Caco-2 (cell line): ENCODE measurements at regions not wholly inside any gene's neighbourhood (a gene's known extent, or its start where the extent isn't known, plus 50 kb on each side); places are given as distances from the start of the nearest gene placed in this dataset.

Experiments
- BruUV-seq: library from RNA; stranded (reverse); fragments of 400-500 nt; replicated peaks from 2 replicates; lab custom pipeline; 2021; lab: Mats Ljungman, UMichigan
- CTCF ChIA-PET: fragments of 300-600 bp; sonication (Branson Sonifier 250); formaldehyde crosslinking; loops from one replicate; lab custom pipeline; 2022; ENCODE audit warnings: antibody characterized with exemption; lab: Charles Lee
- POLR2A ChIA-PET: fragments of 300-600 bp; sonication (Branson Sonifier 250); formaldehyde crosslinking; loops from one replicate; lab custom pipeline; 2022; ENCODE audit warnings: antibody characterized with exemption; lab: Charles Lee
- DNase-seq, 2 experiments: peaks; one replicate each; pipeline versions ENCODE4 v3.0.0 to v3.0.0-alpha.2; 2020 to 2022
- H3K27me3 ChIP-seq: replicated peaks from 2 replicates; pipeline ENCODE4 v1.6.0; 2011; ENCODE audit warnings: low read length; ENCODE audit not compliant: control insufficient read depth, insufficient read depth
- H3K36me3 ChIP-seq: 2 replicates; pipeline ENCODE4 v1.5.1; 2011; ENCODE audit warnings: low read length; ENCODE audit not compliant: control insufficient read depth, insufficient read depth
- H3K4me1 ChIP-seq: fragments of 250-450 bp; sonication (Bioruptor Pico); 2 replicates; pipeline ENCODE4 v1.5.1; 2020; ENCODE audit warnings: mild to moderate bottlenecking
- H3K4me3 ChIP-seq: 2 replicates; pipeline ENCODE4 v1.5.1; 2011; ENCODE audit warnings: low read depth, mild to moderate bottlenecking, control low read depth, low read length
- H3K9me3 ChIP-seq: fragments of 250-450 bp; sonication (Bioruptor Pico); 2 replicates; pipeline ENCODE4 v1.5.1; 2020; ENCODE audit warnings: mild to moderate bottlenecking, moderate library complexity
- H3K27ac Mint-ChIP-seq: one replicate; pipeline ENCODE4 v1.8.0; 2022; ENCODE audit warnings: mixed read lengths; ENCODE audit not compliant: unreplicated experiment
- H3K27me3 Mint-ChIP-seq: one replicate; pipeline ENCODE4 v1.8.0; 2022; ENCODE audit warnings: mixed read lengths; ENCODE audit not compliant: insufficient read depth, unreplicated experiment
- H3K36me3 Mint-ChIP-seq: one replicate; pipeline ENCODE4 v1.8.0; 2022; ENCODE audit warnings: mild to moderate bottlenecking, mixed read lengths; ENCODE audit not compliant: insufficient read depth, unreplicated experiment
- H3K4me1 Mint-ChIP-seq: one replicate; pipeline ENCODE4 v1.8.0; 2022; ENCODE audit warnings: low read depth, mixed read lengths; ENCODE audit not compliant: unreplicated experiment
- H3K4me3 Mint-ChIP-seq: one replicate; pipeline ENCODE4 v1.8.0; 2022; ENCODE audit warnings: mild to moderate bottlenecking, moderate library complexity, mixed read lengths; ENCODE audit not compliant: unreplicated experiment
- H3K9me3 Mint-ChIP-seq: one replicate; pipeline ENCODE4 v1.8.0; 2022; ENCODE audit warnings: mixed read lengths; ENCODE audit not compliant: unreplicated experiment
- CTCF ChIP-seq, 2 experiments: fragments of 200-600 bp in 1 of 2; IDR thresholded peaks; 1 replicate in 1 of 2; 2 replicates in 1 of 2; pipeline versions ENCODE4 v1.5.1 to v1.8.0; 2011 to 2022; ENCODE audit warnings: antibody characterized with exemption in 1 of 2, control low read depth in 1 of 2, inconsistent platforms in 1 of 2, low read depth in 1 of 2, low read length in 1 of 2, mild to moderate bottlenecking in 1 of 2, moderate library complexity in 1 of 2; ENCODE audit not compliant: insufficient read depth in 1 of 2, severe bottlenecking in 1 of 2, unreplicated experiment in 1 of 2
- intact Hi-C: fragments of 100-400 bp; cut with micrococcal nuclease; formaldehyde crosslinking; loops from one replicate; pipeline ENCODE4 v1.10.0; 2022; ENCODE audit not compliant: unreplicated experiment

DNA sequence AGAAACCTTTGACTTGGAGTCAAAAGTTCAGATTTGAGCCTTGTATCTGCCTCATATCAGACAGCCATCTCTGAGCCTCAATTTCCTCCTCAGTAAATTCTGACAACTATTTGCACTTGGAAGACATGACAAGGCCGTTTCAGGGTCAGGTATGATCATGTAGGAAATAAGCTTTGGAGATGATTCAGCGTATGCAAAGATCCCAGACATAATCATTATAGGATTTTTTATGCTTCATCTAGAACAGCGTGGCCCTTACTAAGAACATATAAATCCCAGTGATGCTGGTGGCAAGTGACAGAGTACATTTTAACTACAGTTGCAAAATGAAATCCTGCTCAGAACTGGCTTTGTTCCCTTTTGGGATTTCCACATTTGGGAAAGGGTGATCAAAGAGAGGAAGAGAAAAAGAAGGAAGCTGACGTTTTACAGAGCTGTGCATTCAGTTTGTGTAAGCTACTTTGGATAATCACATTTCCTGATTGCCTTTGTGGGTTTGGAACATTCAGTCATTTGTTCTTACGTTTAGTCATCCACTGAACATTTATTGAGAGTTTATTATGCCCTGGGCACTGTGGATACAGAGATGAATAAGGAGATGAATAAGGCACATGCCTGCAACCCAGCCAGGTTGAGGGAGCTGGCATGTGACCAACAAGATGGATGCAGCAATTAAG, 81.9 kb upstream of the HEPHL1 start:
- H3K27ac Mint-ChIP-seq, result no peak overlapping the region
- no peaks in the 10 kb centered on the region for H3K36me3 ChIP-seq
- no TSS peak for BruUV-seq
- POLR2A ChIA-PET, result no interaction called here
- peaks cover 1% of the 10 kb centered on the region; the same call in 1 of the 2 replicates for H3K27me3 ChIP-seq
- DNase-seq, result no peak
- no peak overlapping the region for H3K4me3 ChIP-seq
- no peaks in the 10 kb centered on the region for H3K4me1 Mint-ChIP-seq
- CTCF ChIA-PET, result no interaction called here
- no peak overlapping the region for H3K4me3 Mint-ChIP-seq
- H3K9me3 Mint-ChIP-seq, result no peaks in the 10 kb centered on the region
- intact Hi-C loops, result no loop called here
- peaks cover 15% of the 10 kb centered on the region for H3K27me3 Mint-ChIP-seq
- no peaks in the 10 kb centered on the region for H3K9me3 ChIP-seq
- TF ChIP-seq CTCF (IDR thresholded peaks at IDR 0.05; ENCODE audit: insufficient read depth in 1 of 2, low read depth in 1 of 2, low read length in 1 of 2, severe bottlenecking in 1 of 2, unreplicated experiment in 1 of 2), result no peak
- H3K4me1 ChIP-seq, result no peaks in the 10 kb centered on the region
- H3K36me3 Mint-ChIP-seq, result no peaks in the 10 kb centered on the region

- H3K36me3 Mint-ChIP-seq, result no peaks in the 10 kb centered on the region
- no peaks in the 10 kb centered on the region for H3K36me3 ChIP-seq
- H3K27ac Mint-ChIP-seq, result no peak overlapping the region
- no peak for DNase-seq
- H3K4me3 ChIP-seq, result no peak overlapping the region
- CTCF ChIA-PET, result no interaction called here
- no peak overlapping the region for H3K4me3 Mint-ChIP-seq
- intact Hi-C loops, result no loop called here
- no peaks in the 10 kb centered on the region for H3K4me1 Mint-ChIP-seq
- H3K9me3 Mint-ChIP-seq, result no peaks in the 10 kb centered on the region
- no peaks in the 10 kb centered on the region for H3K9me3 ChIP-seq
- H3K27me3 ChIP-seq, result peaks cover 1% of the 10 kb centered on the region; the same call in 1 of the 2 replicates
- TF ChIP-seq CTCF (IDR thresholded peaks at IDR 0.05; ENCODE audit: insufficient read depth in 1 of 2, low read depth in 1 of 2, low read length in 1 of 2, severe bottlenecking in 1 of 2, unreplicated experiment in 1 of 2), result no peak
- POLR2A ChIA-PET, result no interaction called here
- BruUV-seq, result no TSS peak
- H3K4me1 ChIP-seq, result no peaks in the 10 kb centered on the region
- H3K27me3 Mint-ChIP-seq, result peaks cover 14% of the 10 kb centered on the region
Measured at GRCh38 chr11:93940395-93940794, 80.8 kb upstream of the HEPHL1 start.

GRCh38 chr11:93942176-93942575, 79.0 kb upstream of the HEPHL1 start:
- DNase-seq, result no peak
- Histone ChIP-seq H3K4me3 (no peak overlapping the region), H3K9me3 (no peaks in the 10 kb centered on the region), H3K27me3 (no peaks in the 10 kb centered on the region), H3K36me3 (no peaks in the 10 kb centered on the region), H3K4me1 (no peaks in the 10 kb centered on the region)
- Mint-ChIP-seq H3K27ac (no peak overlapping the region), H3K4me3 (no peak overlapping the region), H3K27me3 (peaks cover 7% of the 10 kb centered on the region), H3K4me1 (no peaks in the 10 kb centered on the region), H3K36me3 (no peaks in the 10 kb centered on the region), H3K9me3 (no peaks in the 10 kb centered on the region)
- intact Hi-C loops, result no loop called here
- CTCF ChIA-PET, result no interaction called here
- POLR2A ChIA-PET, result no interaction called here
- BruUV-seq, result no TSS peak
- no peak for TF ChIP-seq CTCF (IDR thresholded peaks at IDR 0.05; ENCODE audit: insufficient read depth in 1 of 2, low read depth in 1 of 2, low read length in 1 of 2, severe bottlenecking in 1 of 2, unreplicated experiment in 1 of 2)
